GM12875 (cell line): ENCODE measurements at regions not wholly inside any gene's neighbourhood (a gene's known extent, or its start where the extent isn't known, plus 50 kb on each side); places are given as distances from the start of the nearest gene placed in this dataset.

Experiments
- H3K4me3 ChIP-seq: one replicate; pipeline ENCODE4 v1.5.1; 2011; ENCODE audit warnings: low read depth, low read length, control low read depth
- TF ChIP-seq, protein P1 (sequence below): IDR thresholded peaks from 2 replicates; pipeline ENCODE4 v1.5.1; 2011; ENCODE audit warnings: low read depth, mild to moderate bottlenecking, control low read depth, inconsistent platforms, low read length, moderate library complexity, borderline replicate concordance; ENCODE audit not compliant: insufficient read depth

GRCh38 chr20:60261333-60261732 lies 303.1 kb downstream of the CDH26 start:
- H3K4me3 ChIP-seq = no peak overlapping the region
- TF ChIP-seq, protein P1, sequence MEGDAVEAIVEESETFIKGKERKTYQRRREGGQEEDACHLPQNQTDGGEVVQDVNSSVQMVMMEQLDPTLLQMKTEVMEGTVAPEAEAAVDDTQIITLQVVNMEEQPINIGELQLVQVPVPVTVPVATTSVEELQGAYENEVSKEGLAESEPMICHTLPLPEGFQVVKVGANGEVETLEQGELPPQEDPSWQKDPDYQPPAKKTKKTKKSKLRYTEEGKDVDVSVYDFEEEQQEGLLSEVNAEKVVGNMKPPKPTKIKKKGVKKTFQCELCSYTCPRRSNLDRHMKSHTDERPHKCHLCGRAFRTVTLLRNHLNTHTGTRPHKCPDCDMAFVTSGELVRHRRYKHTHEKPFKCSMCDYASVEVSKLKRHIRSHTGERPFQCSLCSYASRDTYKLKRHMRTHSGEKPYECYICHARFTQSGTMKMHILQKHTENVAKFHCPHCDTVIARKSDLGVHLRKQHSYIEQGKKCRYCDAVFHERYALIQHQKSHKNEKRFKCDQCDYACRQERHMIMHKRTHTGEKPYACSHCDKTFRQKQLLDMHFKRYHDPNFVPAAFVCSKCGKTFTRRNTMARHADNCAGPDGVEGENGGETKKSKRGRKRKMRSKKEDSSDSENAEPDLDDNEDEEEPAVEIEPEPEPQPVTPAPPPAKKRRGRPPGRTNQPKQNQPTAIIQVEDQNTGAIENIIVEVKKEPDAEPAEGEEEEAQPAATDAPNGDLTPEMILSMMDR = no peak

- TF ChIP-seq, protein P1 = peak; percentile 79; the same call in 1 of the 2 replicates
- no peak overlapping the region for H3K4me3 ChIP-seq
Measured at GRCh38 chr20:60262967-60263603, 304.9 kb downstream of the CDH26 start.

DNA sequence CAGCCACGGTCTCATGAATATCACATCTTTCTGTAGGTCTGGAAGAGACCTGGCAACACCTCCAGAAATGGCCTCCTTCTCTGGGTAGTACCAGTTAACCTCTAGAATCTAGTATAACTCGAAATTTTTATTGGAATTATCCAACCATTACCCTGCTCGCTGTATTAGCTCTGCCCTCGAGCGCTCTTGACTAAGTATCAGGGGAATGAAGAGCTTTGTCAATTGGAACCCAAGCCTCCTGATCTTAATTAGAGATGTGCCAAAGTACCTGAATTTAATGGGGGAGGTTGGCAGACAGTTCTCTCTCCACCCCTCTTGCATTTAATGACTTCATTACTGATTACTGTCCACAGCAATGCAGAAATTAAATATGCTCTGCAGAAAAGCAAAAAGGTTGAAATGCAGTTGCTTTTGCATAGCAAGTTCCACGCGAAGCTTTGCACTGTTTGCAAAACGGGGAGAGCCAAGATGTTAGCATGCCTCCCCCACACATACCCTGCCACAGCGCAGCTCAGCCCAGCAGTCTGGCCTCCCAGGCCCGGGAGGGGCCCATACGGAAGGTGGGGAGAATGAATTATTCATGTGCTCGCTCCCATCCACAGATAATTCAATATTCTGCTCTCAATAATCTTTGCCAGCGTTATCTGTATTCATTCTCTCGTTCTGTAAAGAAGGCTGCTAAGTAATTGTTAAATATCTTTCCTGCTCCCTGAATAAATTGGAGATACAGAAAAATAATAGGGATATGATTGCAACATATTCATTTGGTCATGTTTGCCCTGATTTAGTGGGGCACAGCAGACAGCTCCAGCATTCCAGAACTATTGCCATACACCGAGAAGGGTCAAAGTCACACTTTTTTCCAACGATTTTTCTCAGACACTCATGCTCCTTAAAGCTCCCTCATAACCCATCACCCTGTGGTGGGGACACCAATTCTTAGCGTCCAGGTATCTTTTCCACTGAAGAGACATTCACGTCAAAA lies 305.8 kb downstream of the CDH26 start:
- TF ChIP-seq, protein P1 = no peak
- no peak overlapping the region for H3K4me3 ChIP-seq

- no peak overlapping the region for H3K4me3 ChIP-seq
- TF ChIP-seq, protein P1 = no peak
Measured at GRCh38 chr20:60266177-60266823, 308.1 kb downstream of the CDH26 start.

DNA sequence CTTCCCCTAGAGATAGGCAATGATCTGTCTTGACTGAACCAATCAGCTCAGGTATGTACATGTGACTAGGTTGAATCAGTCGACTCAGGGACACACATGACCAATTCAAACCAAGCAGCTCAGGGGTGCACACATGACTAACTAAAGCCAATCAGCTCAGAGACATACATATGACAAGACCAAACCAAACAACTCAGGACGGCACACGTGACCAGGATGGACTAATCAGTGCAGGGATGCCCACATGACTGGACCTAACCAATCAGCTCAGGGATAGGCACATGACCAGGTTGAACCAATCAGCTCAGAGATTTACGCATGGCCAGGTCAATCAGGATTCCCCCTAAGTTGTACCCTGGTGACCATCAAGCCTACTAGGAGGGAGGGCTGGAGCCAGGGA lies 310.3 kb downstream of the CDH26 start:
- TF ChIP-seq, protein P1 = no peak
- H3K4me3 ChIP-seq = no peak overlapping the region

DNA sequence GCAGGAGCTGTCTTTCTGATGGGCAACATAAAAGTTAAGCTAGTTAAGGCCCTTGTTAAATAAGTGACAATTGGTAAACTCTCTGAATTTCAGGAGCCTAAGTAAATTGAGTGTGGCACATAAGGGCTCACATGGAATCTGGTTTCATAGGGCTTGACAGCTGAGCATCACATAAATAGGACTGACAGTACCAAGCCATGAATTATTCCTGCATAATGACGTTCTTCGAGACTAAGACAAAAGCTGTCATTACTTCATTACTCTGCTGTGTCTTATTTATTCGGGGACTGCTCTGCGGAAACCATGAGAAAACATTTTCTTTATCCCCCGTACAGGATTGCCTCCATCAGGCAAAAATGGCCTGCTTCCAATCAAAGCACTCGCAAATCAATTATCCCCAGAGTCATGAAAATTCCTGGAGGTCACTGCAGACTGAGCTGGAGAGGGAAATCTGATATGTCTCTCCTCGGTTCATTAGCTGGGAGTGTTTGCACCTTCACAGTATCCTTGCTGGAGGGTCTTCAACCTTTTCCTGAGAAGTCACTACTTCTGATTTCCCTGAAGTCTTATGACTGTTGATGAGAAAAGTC lies 311.4 kb downstream of the CDH26 start:
- H3K4me3 ChIP-seq = no peak overlapping the region
- TF ChIP-seq, protein P1 = no peak
